Stimulated activated memory B cell treated with anti-CD40 and anti-IgM and Interleukin-4, amounts not matched to agents 10 μg/mL and 1 μg/mL and 100 μg/mL, for 72 hours (primary cell): ENCODE measurements at regions not wholly inside any gene's neighbourhood (a gene's known extent, or its start where the extent isn't known, plus 50 kb on each side); places are given as distances from the start of the nearest gene placed in this dataset.

Experiments used
- ATAC-seq: fragments of 150-1000 bp; cut with Tn5 transposase; 2 replicates; pipeline ENCODE4 v1.10.0; 2021
- H3K27ac Mint-ChIP-seq: one replicate; pipeline ENCODE4 v1.8.0; 2022; ENCODE audit warnings: mild to moderate bottlenecking, mixed read lengths
- H3K27me3 Mint-ChIP-seq: one replicate; pipeline ENCODE4 v1.8.0; 2022; ENCODE audit warnings: mixed read lengths
- H3K36me3 Mint-ChIP-seq: one replicate; pipeline ENCODE4 v1.8.0; 2022; ENCODE audit warnings: mixed read lengths
- H3K4me1 Mint-ChIP-seq: one replicate; pipeline ENCODE4 v1.8.0; 2022; ENCODE audit warnings: mixed read lengths
- H3K4me3 Mint-ChIP-seq: one replicate; pipeline ENCODE4 v1.8.0; 2022; ENCODE audit warnings: mild to moderate bottlenecking, moderate library complexity, mixed read lengths
- H3K9me3 Mint-ChIP-seq: one replicate; pipeline ENCODE4 v1.8.0; 2022; ENCODE audit warnings: mixed read lengths

- peaks cover 45% of the 10 kb centered on the region for H3K27me3 Mint-ChIP-seq
- H3K4me1 Mint-ChIP-seq = peaks cover 5% of the 10 kb centered on the region
- ATAC-seq = peak; percentile 61
- H3K36me3 Mint-ChIP-seq = peaks cover 7% of the 10 kb centered on the region
- H3K9me3 Mint-ChIP-seq = peaks cover 9% of the 10 kb centered on the region
- no peak overlapping the region for H3K27ac Mint-ChIP-seq
- no peak overlapping the region for H3K4me3 Mint-ChIP-seq
Measured at GRCh38 chr2:20516646-20517341, 69.9 kb downstream of the RHOB start.

- Mint-ChIP-seq H3K27me3 (peaks cover 33% of the 10 kb centered on the region), H3K36me3 (peaks cover 7% of the 10 kb centered on the region), H3K4me1 (peaks cover 10% of the 10 kb centered on the region), H3K9me3 (peaks cover 9% of the 10 kb centered on the region), H3K4me3 (no peak overlapping the region), H3K27ac (no peak overlapping the region)
- no peak for ATAC-seq
Measured at GRCh38 chr2:20519309-20519708, 72.4 kb downstream of the RHOB start.

GRCh38 chr2:20520128-20520527, 73.3 kb downstream of the RHOB start:
- no peak overlapping the region for H3K4me3 Mint-ChIP-seq
- peaks cover 6% of the 10 kb centered on the region for H3K9me3 Mint-ChIP-seq
- ATAC-seq = no peak
- peaks cover 18% of the 10 kb centered on the region for H3K4me1 Mint-ChIP-seq
- peaks cover 3% of the 10 kb centered on the region for H3K36me3 Mint-ChIP-seq
- H3K27ac Mint-ChIP-seq = no peak overlapping the region
- peaks cover 25% of the 10 kb centered on the region for H3K27me3 Mint-ChIP-seq

GRCh38 chr2:20521193-20521592, 74.3 kb downstream of the RHOB start:
- H3K4me3 Mint-ChIP-seq = no peak overlapping the region
- no peaks in the 10 kb centered on the region for H3K36me3 Mint-ChIP-seq
- H3K27me3 Mint-ChIP-seq = peaks cover 16% of the 10 kb centered on the region
- H3K27ac Mint-ChIP-seq = no peak overlapping the region
- ATAC-seq = no peak
- peaks cover 24% of the 10 kb centered on the region for H3K4me1 Mint-ChIP-seq
- peaks cover 3% of the 10 kb centered on the region for H3K9me3 Mint-ChIP-seq

GRCh38 chr2:20521682-20522189, 74.9 kb downstream of the RHOB start:
- Mint-ChIP-seq H3K4me3 (no peak overlapping the region), H3K9me3 (peaks cover 3% of the 10 kb centered on the region), H3K27me3 (peaks cover 16% of the 10 kb centered on the region), H3K36me3 (no peaks in the 10 kb centered on the region), H3K27ac (no peak overlapping the region), H3K4me1 (peaks cover 21% of the 10 kb centered on the region)
- ATAC-seq = no peak

GRCh38 chr2:20523073-20523798, 76.4 kb downstream of the RHOB start:
- Mint-ChIP-seq H3K9me3 (peaks cover under 1% of the 10 kb centered on the region), H3K27me3 (peaks cover 16% of the 10 kb centered on the region), H3K27ac (no peak overlapping the region), H3K36me3 (no peaks in the 10 kb centered on the region), H3K4me3 (no peak overlapping the region), H3K4me1 (peaks cover 19% of the 10 kb centered on the region)
- ATAC-seq = no peak

GRCh38 chr2:20523799-20524187, 76.9 kb downstream of the RHOB start:
- H3K27ac Mint-ChIP-seq = peak overlapping the region; percentile 76

GRCh38 chr2:20524412-20525040, 77.7 kb downstream of the RHOB start:
- no peaks in the 10 kb centered on the region for H3K36me3 Mint-ChIP-seq
- peak overlapping the region; percentile 72 for H3K4me3 Mint-ChIP-seq
- H3K27ac Mint-ChIP-seq = peak overlapping the region; percentile 76
- peaks cover 16% of the 10 kb centered on the region for H3K27me3 Mint-ChIP-seq
- no peaks in the 10 kb centered on the region for H3K9me3 Mint-ChIP-seq
- peaks cover 19% of the 10 kb centered on the region for H3K4me1 Mint-ChIP-seq
- ATAC-seq = peak; percentile 79

More at GRCh38 chr2:20523799-20524187, 76.9 kb downstream of the RHOB start:
- Mint-ChIP-seq H3K4me3 (no peak overlapping the region), H3K36me3 (no peaks in the 10 kb centered on the region), H3K27me3 (peaks cover 16% of the 10 kb centered on the region), H3K9me3 (no peaks in the 10 kb centered on the region), H3K4me1 (peaks cover 19% of the 10 kb centered on the region)
- no peak for ATAC-seq

GRCh38 chr2:20525041-20526035, 78.5 kb downstream of the RHOB start:
- Mint-ChIP-seq H3K36me3 (no peaks in the 10 kb centered on the region), H3K4me3 (peak overlapping the region; percentile 72), H3K27ac (peak overlapping the region; percentile 76), H3K4me1 (peaks cover 19% of the 10 kb centered on the region), H3K9me3 (no peaks in the 10 kb centered on the region), H3K27me3 (peaks cover 16% of the 10 kb centered on the region)
- ATAC-seq = peak; percentile 94

GRCh38 chr2:20526160-20526559, 79.3 kb downstream of the RHOB start:
- no peak for ATAC-seq
- Mint-ChIP-seq H3K27me3 (peaks cover 13% of the 10 kb centered on the region), H3K4me1 (peaks cover 19% of the 10 kb centered on the region), H3K36me3 (no peaks in the 10 kb centered on the region), H3K9me3 (no peaks in the 10 kb centered on the region), H3K27ac (no peak overlapping the region), H3K4me3 (no peak overlapping the region)

GRCh38 chr2:20526708-20527107, 79.8 kb downstream of the RHOB start:
- Mint-ChIP-seq H3K27me3 (peaks cover 12% of the 10 kb centered on the region), H3K9me3 (no peaks in the 10 kb centered on the region), H3K27ac (no peak overlapping the region), H3K4me3 (no peak overlapping the region), H3K4me1 (peaks cover 19% of the 10 kb centered on the region), H3K36me3 (no peaks in the 10 kb centered on the region)
- no peak for ATAC-seq

GRCh38 chr2:20528713-20529112, 81.8 kb downstream of the RHOB start:
- no peaks in the 10 kb centered on the region for H3K9me3 Mint-ChIP-seq
- no peaks in the 10 kb centered on the region for H3K36me3 Mint-ChIP-seq

GRCh38 chr2:20530520-20530919, 83.6 kb downstream of the RHOB start:
- Mint-ChIP-seq H3K36me3 (no peaks in the 10 kb centered on the region), H3K9me3 (no peaks in the 10 kb centered on the region), H3K4me3 (no peak overlapping the region), H3K27me3 (peaks cover 39% of the 10 kb centered on the region), H3K27ac (no peak overlapping the region), H3K4me1 (peaks cover 2% of the 10 kb centered on the region)
- ATAC-seq = no peak

More at GRCh38 chr2:20528713-20529112, 81.8 kb downstream of the RHOB start:
- ATAC-seq = no peak
- peaks cover 19% of the 10 kb centered on the region for H3K4me1 Mint-ChIP-seq
- peaks cover 25% of the 10 kb centered on the region for H3K27me3 Mint-ChIP-seq
- H3K27ac Mint-ChIP-seq = no peak overlapping the region
- H3K4me3 Mint-ChIP-seq = no peak overlapping the region

GRCh38 chr2:20531633-20532262, 84.9 kb downstream of the RHOB start:
- Mint-ChIP-seq H3K27ac (no peak overlapping the region), H3K4me3 (no peak overlapping the region), H3K36me3 (no peaks in the 10 kb centered on the region), H3K9me3 (no peaks in the 10 kb centered on the region), H3K27me3 (peaks cover 39% of the 10 kb centered on the region), H3K4me1 (no peaks in the 10 kb centered on the region)
- ATAC-seq = peak; percentile 24
